ENCODE measurements at regions not wholly inside any gene's neighbourhood (a gene's known extent, or its start where the extent isn't known, plus 50 kb on each side); places are given as distances from the start of the nearest gene placed in this dataset.

DNA sequence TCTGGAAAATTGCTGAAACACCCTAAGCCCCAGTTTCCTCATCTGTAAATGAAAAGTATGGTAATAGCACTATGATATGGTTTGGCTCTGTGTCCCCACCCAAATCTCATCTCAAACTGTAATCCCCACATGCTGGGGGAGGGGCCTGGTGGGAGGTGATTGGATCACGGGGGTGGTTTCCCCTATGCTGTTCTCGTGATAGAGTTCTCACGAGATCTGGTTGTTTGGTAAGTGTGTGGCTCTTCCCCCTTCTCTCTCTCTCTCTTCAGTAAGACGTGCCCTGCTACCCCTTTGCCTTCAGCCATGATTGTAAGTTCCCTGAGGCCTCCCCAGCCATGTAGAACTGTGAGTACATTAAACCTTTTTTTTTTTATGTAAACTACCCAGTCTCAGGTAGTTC lies 490.7 kb downstream of the TMEM114 start:
- TF ChIP-seq, protein P1, sequence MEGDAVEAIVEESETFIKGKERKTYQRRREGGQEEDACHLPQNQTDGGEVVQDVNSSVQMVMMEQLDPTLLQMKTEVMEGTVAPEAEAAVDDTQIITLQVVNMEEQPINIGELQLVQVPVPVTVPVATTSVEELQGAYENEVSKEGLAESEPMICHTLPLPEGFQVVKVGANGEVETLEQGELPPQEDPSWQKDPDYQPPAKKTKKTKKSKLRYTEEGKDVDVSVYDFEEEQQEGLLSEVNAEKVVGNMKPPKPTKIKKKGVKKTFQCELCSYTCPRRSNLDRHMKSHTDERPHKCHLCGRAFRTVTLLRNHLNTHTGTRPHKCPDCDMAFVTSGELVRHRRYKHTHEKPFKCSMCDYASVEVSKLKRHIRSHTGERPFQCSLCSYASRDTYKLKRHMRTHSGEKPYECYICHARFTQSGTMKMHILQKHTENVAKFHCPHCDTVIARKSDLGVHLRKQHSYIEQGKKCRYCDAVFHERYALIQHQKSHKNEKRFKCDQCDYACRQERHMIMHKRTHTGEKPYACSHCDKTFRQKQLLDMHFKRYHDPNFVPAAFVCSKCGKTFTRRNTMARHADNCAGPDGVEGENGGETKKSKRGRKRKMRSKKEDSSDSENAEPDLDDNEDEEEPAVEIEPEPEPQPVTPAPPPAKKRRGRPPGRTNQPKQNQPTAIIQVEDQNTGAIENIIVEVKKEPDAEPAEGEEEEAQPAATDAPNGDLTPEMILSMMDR (tag by site-specific recombination; IDR thresholded peaks at IDR 0.05): no peak
- no peak for TF ChIP-seq ZNF184 (tag by site-specific recombination; IDR thresholded peaks at IDR 0.05)
- TF ChIP-seq ZNF830 (tag by site-specific recombination; IDR thresholded peaks at IDR 0.05; ENCODE audit: low read depth): no peak
- no peak for TF ChIP-seq KLF9 (tag by site-specific recombination; IDR thresholded peaks at IDR 0.05; ENCODE audit: low read depth)
